ENCODE measurements at regions not wholly inside any gene's neighbourhood (a gene's known extent, or its start where the extent isn't known, plus 50 kb on each side); places are given as distances from the start of the nearest gene placed in this dataset.

- H3K27me3 ChIP-seq (replicated peaks in 2 of 5; ENCODE audit: control insufficient read depth in 4 of 5, insufficient read depth in 5 of 5, low read length in 4 of 5): peaks cover 0 to 1% (median 0%) of the 10 kb centered on the region in 5 experiments
- no peak overlapping the region for H3K27ac ChIP-seq (ENCODE audit: insufficient read depth in 1 of 2, low read depth in 1 of 2, low read length in 2 of 2, poor library complexity in 1 of 2, severe bottlenecking in 2 of 2)
- no peaks in the 10 kb centered on the region for H3K36me3 ChIP-seq (ENCODE audit: control insufficient read depth in 4 of 4, insufficient read depth in 4 of 4, low read length in 3 of 4)
- POLR2A ChIA-PET: no interaction called here
- DNase-seq: no peak
- H3K4me1 ChIP-seq (ENCODE audit: control extremely low read depth in 1 of 4, control insufficient read depth in 4 of 4, insufficient read depth in 4 of 4, low read length in 3 of 4): no peaks in the 10 kb centered on the region
- no peaks in the 10 kb centered on the region for H3K9me3 ChIP-seq (ENCODE audit: control extremely low read depth in 1 of 5, control insufficient read depth in 4 of 5, insufficient read depth in 2 of 5, low read depth in 1 of 5, low read length in 4 of 5)
- 94% methylated on average over 3 of the region's 5 CpGs for WGBS (ENCODE audit: insufficient coverage)
- H3K4me3 ChIP-seq (ENCODE audit: control insufficient read depth in 1 of 7, extremely low read depth in 1 of 7, insufficient read depth in 4 of 7, low read depth in 2 of 7, low read length in 6 of 7): no peak overlapping the region
- CTCF ChIA-PET: no interaction called here
Measured at GRCh38 chr18:75802681-75803080, 375.2 kb upstream of the SMIM21 start.

GRCh38 chr18:75801178-75801577 is 373.7 kb upstream of the SMIM21 start:
- H3K36me3 ChIP-seq (ENCODE audit: control insufficient read depth in 4 of 4, insufficient read depth in 4 of 4, low read length in 3 of 4): no peaks in the 10 kb centered on the region
- CTCF ChIA-PET: no interaction called here
- DNase-seq: no peak
- H3K27me3 ChIP-seq (replicated peaks in 2 of 5; ENCODE audit: control insufficient read depth in 4 of 5, insufficient read depth in 5 of 5, low read length in 4 of 5): no peaks in the 10 kb centered on the region
- H3K27ac ChIP-seq (ENCODE audit: insufficient read depth in 1 of 2, low read depth in 1 of 2, low read length in 2 of 2, poor library complexity in 1 of 2, severe bottlenecking in 2 of 2): no peak overlapping the region
- POLR2A ChIA-PET: no interaction called here
- H3K4me1 ChIP-seq (ENCODE audit: control extremely low read depth in 1 of 4, control insufficient read depth in 4 of 4, insufficient read depth in 4 of 4, low read length in 3 of 4): no peaks in the 10 kb centered on the region
- WGBS (ENCODE audit: insufficient coverage): 93% methylated on average over 11 of the region's 12 CpGs
- no peak overlapping the region for H3K4me3 ChIP-seq (ENCODE audit: control insufficient read depth in 1 of 7, extremely low read depth in 1 of 7, insufficient read depth in 4 of 7, low read depth in 2 of 7, low read length in 6 of 7)
- no peaks in the 10 kb centered on the region for H3K9me3 ChIP-seq (ENCODE audit: control extremely low read depth in 1 of 5, control insufficient read depth in 4 of 5, insufficient read depth in 2 of 5, low read depth in 1 of 5, low read length in 4 of 5)

- ChIA-PET POLR2A (no interaction called here), CTCF (no interaction called here)
- no peaks in the 10 kb centered on the region for H3K4me1 ChIP-seq (ENCODE audit: control extremely low read depth in 1 of 4, control insufficient read depth in 4 of 4, insufficient read depth in 4 of 4, low read length in 3 of 4)
- no peak for DNase-seq
- H3K36me3 ChIP-seq (ENCODE audit: control insufficient read depth in 4 of 4, insufficient read depth in 4 of 4, low read length in 3 of 4): no peaks in the 10 kb centered on the region
- H3K27me3 ChIP-seq (replicated peaks in 2 of 5; ENCODE audit: control insufficient read depth in 4 of 5, insufficient read depth in 5 of 5, low read length in 4 of 5): no peaks in the 10 kb centered on the region
- no peak overlapping the region for H3K4me3 ChIP-seq (ENCODE audit: control insufficient read depth in 1 of 7, extremely low read depth in 1 of 7, insufficient read depth in 4 of 7, low read depth in 2 of 7, low read length in 6 of 7)
- peaks cover 0 to under 1% (median 0%) of the 10 kb centered on the region in 5 experiments for H3K9me3 ChIP-seq (ENCODE audit: control extremely low read depth in 1 of 5, control insufficient read depth in 4 of 5, insufficient read depth in 2 of 5, low read depth in 1 of 5, low read length in 4 of 5)
- WGBS (ENCODE audit: insufficient coverage): 80% methylated on average over 2 of the region's 6 CpGs
- H3K27ac ChIP-seq (ENCODE audit: insufficient read depth in 1 of 2, low read depth in 1 of 2, low read length in 2 of 2, poor library complexity in 1 of 2, severe bottlenecking in 2 of 2): no peak overlapping the region
Measured at GRCh38 chr18:75800331-75800648, 372.8 kb upstream of the SMIM21 start.

GRCh38 chr18:75799449-75800330 is 372.2 kb upstream of the SMIM21 start:
- no peak for DNase-seq
- 87% methylated on average over 8 of the region's 10 CpGs for WGBS (ENCODE audit: insufficient coverage)
- ChIA-PET POLR2A (no interaction called here), CTCF (no interaction called here)
- Histone ChIP-seq H3K9me3 (ENCODE audit: control extremely low read depth in 1 of 5, control insufficient read depth in 4 of 5, insufficient read depth in 2 of 5, low read depth in 1 of 5, low read length in 4 of 5) (peaks cover 0 to 1% (median 0%) of the 10 kb centered on the region in 5 experiments), H3K27ac (ENCODE audit: insufficient read depth in 1 of 2, low read depth in 1 of 2, low read length in 2 of 2, poor library complexity in 1 of 2, severe bottlenecking in 2 of 2) (no peak overlapping the region), H3K27me3 (replicated peaks in 2 of 5; ENCODE audit: control insufficient read depth in 4 of 5, insufficient read depth in 5 of 5, low read length in 4 of 5) (no peaks in the 10 kb centered on the region), H3K4me3 (ENCODE audit: control insufficient read depth in 1 of 7, extremely low read depth in 1 of 7, insufficient read depth in 4 of 7, low read depth in 2 of 7, low read length in 6 of 7) (no peak overlapping the region), H3K36me3 (ENCODE audit: control insufficient read depth in 4 of 4, insufficient read depth in 4 of 4, low read length in 3 of 4) (no peaks in the 10 kb centered on the region), H3K4me1 (ENCODE audit: control extremely low read depth in 1 of 4, control insufficient read depth in 4 of 4, insufficient read depth in 4 of 4, low read length in 3 of 4) (no peaks in the 10 kb centered on the region)

GRCh38 chr18:75797046-75797445 is 369.5 kb upstream of the SMIM21 start:
- Histone ChIP-seq H3K9me3 (ENCODE audit: control extremely low read depth in 1 of 5, control insufficient read depth in 4 of 5, insufficient read depth in 2 of 5, low read depth in 1 of 5, low read length in 4 of 5) (peaks cover 0 to 3% (median 0%) of the 10 kb centered on the region in 5 experiments), H3K4me3 (ENCODE audit: control insufficient read depth in 1 of 7, extremely low read depth in 1 of 7, insufficient read depth in 4 of 7, low read depth in 2 of 7, low read length in 6 of 7) (no peak overlapping the region), H3K36me3 (ENCODE audit: control insufficient read depth in 4 of 4, insufficient read depth in 4 of 4, low read length in 3 of 4) (no peaks in the 10 kb centered on the region), H3K4me1 (ENCODE audit: control extremely low read depth in 1 of 4, control insufficient read depth in 4 of 4, insufficient read depth in 4 of 4, low read length in 3 of 4) (no peaks in the 10 kb centered on the region), H3K27me3 (replicated peaks in 2 of 5; ENCODE audit: control insufficient read depth in 4 of 5, insufficient read depth in 5 of 5, low read length in 4 of 5) (no peaks in the 10 kb centered on the region), H3K27ac (ENCODE audit: insufficient read depth in 1 of 2, low read depth in 1 of 2, low read length in 2 of 2, poor library complexity in 1 of 2, severe bottlenecking in 2 of 2) (no peak overlapping the region)
- DNase-seq: no peak
- ChIA-PET CTCF (no interaction called here), POLR2A (no interaction called here)
- WGBS (ENCODE audit: insufficient coverage): no CpG with 5 or more reads among the region's 1 CpG

- DNase-seq: no peak
- Histone ChIP-seq H3K27me3 (replicated peaks in 2 of 5; ENCODE audit: control insufficient read depth in 4 of 5, insufficient read depth in 5 of 5, low read length in 4 of 5) (no peaks in the 10 kb centered on the region), H3K36me3 (ENCODE audit: control insufficient read depth in 4 of 4, insufficient read depth in 4 of 4, low read length in 3 of 4) (no peaks in the 10 kb centered on the region), H3K4me3 (ENCODE audit: control insufficient read depth in 1 of 7, extremely low read depth in 1 of 7, insufficient read depth in 4 of 7, low read depth in 2 of 7, low read length in 6 of 7) (no peak overlapping the region), H3K4me1 (ENCODE audit: control extremely low read depth in 1 of 4, control insufficient read depth in 4 of 4, insufficient read depth in 4 of 4, low read length in 3 of 4) (no peaks in the 10 kb centered on the region), H3K27ac (ENCODE audit: insufficient read depth in 1 of 2, low read depth in 1 of 2, low read length in 2 of 2, poor library complexity in 1 of 2, severe bottlenecking in 2 of 2) (no peak overlapping the region), H3K9me3 (ENCODE audit: control extremely low read depth in 1 of 5, control insufficient read depth in 4 of 5, insufficient read depth in 2 of 5, low read depth in 1 of 5, low read length in 4 of 5) (peaks cover 0 to 3% (median 0%) of the 10 kb centered on the region in 5 experiments)
- no CpG with 5 or more reads among the region's 2 CpGs for WGBS (ENCODE audit: insufficient coverage)
- ChIA-PET POLR2A (no interaction called here), CTCF (no interaction called here)
Measured at GRCh38 chr18:75790796-75791195, 363.3 kb upstream of the SMIM21 start.

- WGBS (ENCODE audit: insufficient coverage): no CpG with 5 or more reads among the region's 2 CpGs
- Histone ChIP-seq H3K27me3 (replicated peaks in 2 of 5; ENCODE audit: control insufficient read depth in 4 of 5, insufficient read depth in 5 of 5, low read length in 4 of 5) (no peaks in the 10 kb centered on the region), H3K9me3 (ENCODE audit: control extremely low read depth in 1 of 5, control insufficient read depth in 4 of 5, insufficient read depth in 2 of 5, low read depth in 1 of 5, low read length in 4 of 5) (peaks cover 0 to 2% (median 0%) of the 10 kb centered on the region in 5 experiments), H3K4me1 (ENCODE audit: control extremely low read depth in 1 of 4, control insufficient read depth in 4 of 4, insufficient read depth in 4 of 4, low read length in 3 of 4) (no peaks in the 10 kb centered on the region), H3K4me3 (ENCODE audit: control insufficient read depth in 1 of 7, extremely low read depth in 1 of 7, insufficient read depth in 4 of 7, low read depth in 2 of 7, low read length in 6 of 7) (no peak overlapping the region), H3K27ac (ENCODE audit: insufficient read depth in 1 of 2, low read depth in 1 of 2, low read length in 2 of 2, poor library complexity in 1 of 2, severe bottlenecking in 2 of 2) (no peak overlapping the region), H3K36me3 (ENCODE audit: control insufficient read depth in 4 of 4, insufficient read depth in 4 of 4, low read length in 3 of 4) (no peaks in the 10 kb centered on the region)
- POLR2A ChIA-PET: no interaction called here
- CTCF ChIA-PET: no interaction called here
- no peak for DNase-seq
Measured at GRCh38 chr18:75790111-75790510, 362.6 kb upstream of the SMIM21 start.

Measured in common myeloid progenitor, CD34-positive (primary cell).